GM23248 (cell line): ENCODE measurements at regions not wholly inside any gene's neighbourhood (a gene's known extent, or its start where the extent isn't known, plus 50 kb on each side); places are given as distances from the start of the nearest gene placed in this dataset.

Experiments
- DNase-seq: peaks from one replicate; pipeline ENCODE4 v3.0.0-alpha.2; 2015
- H2AFZ ChIP-seq: fragments of 200-600 bp; sonication (generic); 2 replicates; pipeline ENCODE4 v1.6.1; 2016; ENCODE audit warnings: antibody characterized with exemption
- H3F3A ChIP-seq: fragments of 200-600 bp; sonication (generic); 2 replicates; pipeline ENCODE4 v1.6.1; 2016; ENCODE audit warnings: mild to moderate bottlenecking, antibody characterized with exemption, mixed run types; ENCODE audit not compliant: insufficient read depth
- H3K27ac ChIP-seq: fragments of 200-600 bp; sonication (generic); 2 replicates; pipeline ENCODE4 v1.5.1; 2016; ENCODE audit warnings: mild to moderate bottlenecking
- H3K27me3 ChIP-seq: fragments of 200-600 bp; sonication (generic); replicated peaks from 2 replicates; pipeline ENCODE4 v1.6.1; 2016; ENCODE audit warnings: mild to moderate bottlenecking; ENCODE audit not compliant: insufficient read depth
- H3K36me3 ChIP-seq: fragments of 200-600 bp; sonication (generic); 2 replicates; pipeline ENCODE4 v1.6.1; 2016; ENCODE audit warnings: low read depth, mild to moderate bottlenecking
- H3K4me1 ChIP-seq: fragments of 200-600 bp; sonication (generic); 2 replicates; pipeline ENCODE4 v1.6.1; 2016; ENCODE audit warnings: mild to moderate bottlenecking; ENCODE audit not compliant: insufficient read depth
- H3K4me2 ChIP-seq: fragments of 200-600 bp; sonication (generic); one replicate; pipeline ENCODE4 v1.6.1; 2016; ENCODE audit warnings: mild to moderate bottlenecking; ENCODE audit not compliant: unreplicated experiment
- H3K4me3 ChIP-seq: fragments of 200-600 bp; sonication (generic); 2 replicates; pipeline ENCODE4 v1.5.1; 2016; ENCODE audit warnings: mild to moderate bottlenecking
- H3K79me2 ChIP-seq: fragments of 200-600 bp; sonication (generic); 2 replicates; pipeline ENCODE4 v1.6.1; 2016; ENCODE audit warnings: mild to moderate bottlenecking; ENCODE audit not compliant: insufficient read depth
- H3K9ac ChIP-seq: fragments of 200-600 bp; sonication (generic); 2 replicates; pipeline ENCODE4 v1.6.1; 2016; ENCODE audit warnings: mild to moderate bottlenecking
- H3K9me2 ChIP-seq: fragments of 200-600 bp; sonication (generic); 2 replicates; pipeline ENCODE4 v1.6.1; 2016; ENCODE audit warnings: mixed run types, mild to moderate bottlenecking, moderate library complexity; ENCODE audit not compliant: insufficient read depth
- H3K9me3 ChIP-seq: fragments of 200-600 bp; sonication (generic); one replicate; pipeline ENCODE4 v1.6.1; 2017; ENCODE audit warnings: low read depth
- H4K20me1 ChIP-seq: fragments of 200-600 bp; sonication (generic); 2 replicates; pipeline ENCODE4 v1.6.0; 2016; ENCODE audit not compliant: insufficient read depth
- EZH2 ChIP-seq: fragments of 200-600 bp; sonication (generic); IDR thresholded peaks from 2 replicates; pipeline ENCODE4 v1.6.1; 2018; ENCODE audit warnings: antibody characterized with exemption, mild to moderate bottlenecking; ENCODE audit not compliant: insufficient read depth, poor library complexity, severe bottlenecking
- EZH2phosphoT487 ChIP-seq: fragments of 200-600 bp; sonication (generic); IDR thresholded peaks from 2 replicates; pipeline ENCODE4 v1.6.1; 2018; ENCODE audit warnings: antibody characterized with exemption, moderate library complexity, mild to moderate bottlenecking, low read depth; ENCODE audit not compliant: insufficient read depth
- WGBS, 2 experiments: methylation state at CpG; one replicate each; pipeline ENCODE4 v1.1.6; 2015 to 2017; ENCODE audit warnings: low lambda C conversion rate in 2 of 2, low coverage in 1 of 2; ENCODE audit errors: missing lambda C conversion rate in 2 of 2; 5-methylcytosine and 5-hydroxymethylcytosine counted together
- in situ Hi-C: fragments of 300-500 bp; cut with MboI; formaldehyde crosslinking; loops from 2 replicates; pipeline ENCODE4 v1.15.0; 2020

DNA sequence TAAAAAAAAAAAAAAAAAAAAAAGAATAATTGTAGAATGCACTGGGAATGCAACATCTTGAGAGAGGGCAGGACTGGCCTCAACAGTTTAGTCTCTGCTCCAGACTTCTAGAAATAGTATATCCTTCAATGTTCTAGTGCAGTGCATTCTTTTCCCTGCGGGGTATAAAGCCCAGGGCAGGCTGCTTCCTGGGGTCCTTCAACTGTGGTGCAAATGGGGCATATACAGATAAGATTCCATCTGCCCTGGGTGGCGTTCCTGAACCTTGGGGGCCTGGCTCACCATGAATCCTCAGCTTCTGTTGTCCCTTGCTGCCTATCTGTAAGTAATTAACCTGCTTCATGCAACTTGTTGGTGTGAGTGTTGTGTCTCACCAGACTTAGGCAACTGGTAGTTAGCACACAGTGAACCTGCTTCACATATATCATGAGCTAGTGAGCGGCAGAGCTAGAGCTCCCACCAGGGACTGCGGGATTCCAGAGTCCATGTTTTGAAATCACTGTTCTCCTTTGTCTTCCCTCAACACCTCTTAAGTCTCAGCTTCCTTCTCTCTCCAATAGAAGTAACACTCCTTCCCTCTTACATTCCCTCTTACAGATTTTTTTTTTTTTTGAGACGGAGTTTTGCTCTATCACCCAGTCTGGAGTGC is 177.6 kb downstream of the SUDS3 start:
- TF ChIP-seq EZH2phosphoT487, result no peak
- no peak for TF ChIP-seq EZH2
- no peak overlapping the region for H3K4me2 ChIP-seq
- no peaks in the 10 kb centered on the region for H3K9me3 ChIP-seq
- no peak overlapping the region for H3K4me3 ChIP-seq
- H3F3A ChIP-seq, result no peaks in the 10 kb centered on the region
- DNase-seq, result no peak
- H4K20me1 ChIP-seq, result no peaks in the 10 kb centered on the region
- no peak overlapping the region for H3K27ac ChIP-seq
- H3K79me2 ChIP-seq, result no peaks in the 10 kb centered on the region
- WGBS, 2 experiments, result 14 to 18% methylated on average over 5 of the region's 5 CpGs
- H3K36me3 ChIP-seq, result no peaks in the 10 kb centered on the region
- in situ Hi-C loops, result no loop called here
- H3K9ac ChIP-seq, result no peak overlapping the region
- no peak overlapping the region for H2AFZ ChIP-seq
- H3K27me3 ChIP-seq, result no peaks in the 10 kb centered on the region
- no peaks in the 10 kb centered on the region for H3K9me2 ChIP-seq
- no peaks in the 10 kb centered on the region for H3K4me1 ChIP-seq

DNA sequence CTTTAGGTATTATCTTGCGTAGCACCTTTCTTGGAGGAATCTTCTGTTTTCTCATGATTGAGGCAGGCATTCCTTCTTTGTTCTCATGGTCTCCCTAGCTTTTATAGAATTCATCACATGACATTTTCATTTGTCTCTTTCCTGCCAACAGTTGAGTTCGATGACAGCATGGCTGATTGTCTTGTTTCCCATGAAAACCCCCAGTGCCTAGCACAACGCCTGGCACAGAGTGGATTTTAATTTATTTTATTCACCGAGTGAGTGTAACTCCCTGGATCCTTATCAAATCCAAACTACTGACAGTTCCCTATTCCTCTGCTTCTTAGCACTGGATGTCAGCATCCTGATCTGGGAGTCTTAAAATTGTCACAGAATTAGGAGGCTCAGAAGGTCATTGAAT is 182.6 kb downstream of the SUDS3 start:
- Histone ChIP-seq H3K27me3 (no peaks in the 10 kb centered on the region), H4K20me1 (no peaks in the 10 kb centered on the region), H3K9ac (no peak overlapping the region), H2AFZ (no peak overlapping the region), H3K9me2 (no peaks in the 10 kb centered on the region), H3K27ac (no peak overlapping the region), H3K9me3 (no peaks in the 10 kb centered on the region), H3K4me2 (no peak overlapping the region), H3K79me2 (no peaks in the 10 kb centered on the region), H3K36me3 (no peaks in the 10 kb centered on the region), H3F3A (no peaks in the 10 kb centered on the region), H3K4me3 (no peak overlapping the region), H3K4me1 (no peaks in the 10 kb centered on the region)
- in situ Hi-C loops, result no loop called here
- TF ChIP-seq EZH2phosphoT487 (no peak), EZH2 (no peak)
- no peak for DNase-seq
- 12 to 15% methylated on average over 4 of the region's 4 CpGs for WGBS, 2 experiments

DNA sequence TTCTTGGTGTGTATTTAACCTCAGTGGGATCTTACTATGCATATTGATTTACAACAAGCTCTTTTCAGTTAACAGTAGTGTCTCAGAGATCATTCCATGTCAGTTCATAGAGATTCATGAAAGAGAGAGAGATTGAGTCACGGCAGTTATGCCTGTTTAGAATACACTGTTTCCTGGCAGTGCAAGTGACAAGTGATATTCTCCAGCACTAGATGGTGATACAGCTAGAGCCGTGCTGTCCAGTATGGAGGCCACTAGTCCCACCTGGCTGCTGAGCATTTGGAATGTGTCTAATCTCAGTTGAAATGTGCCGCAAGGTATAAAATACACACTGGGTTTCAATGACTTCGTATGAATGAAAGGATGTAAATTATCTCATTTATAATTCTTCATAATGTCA is 184.4 kb downstream of the SUDS3 start:
- H3K27ac ChIP-seq, result no peak overlapping the region
- TF ChIP-seq EZH2, result no peak
- TF ChIP-seq EZH2phosphoT487, result no peak

DNA sequence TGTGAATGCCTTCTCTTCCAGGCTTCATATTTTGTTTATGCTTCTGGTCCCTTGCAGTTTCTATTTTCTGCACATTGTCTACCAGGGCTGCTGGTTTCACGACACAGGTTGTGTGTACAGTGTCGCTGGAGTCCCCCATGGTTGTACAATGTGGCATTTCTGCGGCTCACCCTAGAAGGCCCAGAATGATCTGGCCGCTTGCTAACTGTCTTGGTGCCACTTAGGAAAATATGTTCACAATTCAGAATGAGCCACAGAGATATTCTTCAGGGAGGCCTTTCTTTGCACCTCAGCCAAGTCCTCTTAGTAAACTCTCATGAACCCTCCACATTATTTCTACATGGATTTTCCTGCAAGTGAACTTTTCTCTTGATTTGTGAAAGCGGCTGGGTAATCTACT is 195.4 kb downstream of the SUDS3 start:
- Histone ChIP-seq H3K79me2 (no peaks in the 10 kb centered on the region), H3K9ac (no peak overlapping the region), H3K9me2 (no peaks in the 10 kb centered on the region), H4K20me1 (no peaks in the 10 kb centered on the region), H3K27ac (no peak overlapping the region), H3F3A (no peaks in the 10 kb centered on the region), H3K4me2 (no peak overlapping the region), H3K9me3 (no peaks in the 10 kb centered on the region), H3K36me3 (no peaks in the 10 kb centered on the region), H3K4me3 (no peak overlapping the region), H3K4me1 (no peaks in the 10 kb centered on the region), H3K27me3 (no peaks in the 10 kb centered on the region), H2AFZ (no peak overlapping the region)
- TF ChIP-seq EZH2, result no peak
- no peak for TF ChIP-seq EZH2phosphoT487
- in situ Hi-C loops, result no loop called here
- WGBS, 2 experiments, result 29 to 31% methylated on average over 5 of the region's 5 CpGs
- no peak for DNase-seq

More for the DNA sequence above, 184.4 kb downstream of the SUDS3 start:
- in situ Hi-C loops, result no loop called here
- no peak for DNase-seq
- no peaks in the 10 kb centered on the region for H3F3A ChIP-seq
- H3K9me3 ChIP-seq, result no peaks in the 10 kb centered on the region
- H3K36me3 ChIP-seq, result no peaks in the 10 kb centered on the region
- no peaks in the 10 kb centered on the region for H3K9me2 ChIP-seq
- H3K79me2 ChIP-seq, result no peaks in the 10 kb centered on the region
- H4K20me1 ChIP-seq, result no peaks in the 10 kb centered on the region
- no peak overlapping the region for H2AFZ ChIP-seq
- no peaks in the 10 kb centered on the region for H3K4me1 ChIP-seq
- H3K4me2 ChIP-seq, result no peak overlapping the region
- H3K9ac ChIP-seq, result no peak overlapping the region
- H3K27me3 ChIP-seq, result no peaks in the 10 kb centered on the region
- H3K4me3 ChIP-seq, result no peak overlapping the region
- WGBS, 2 experiments, result 24 to 31% methylated on average over 4 of the region's 4 CpGs

DNA sequence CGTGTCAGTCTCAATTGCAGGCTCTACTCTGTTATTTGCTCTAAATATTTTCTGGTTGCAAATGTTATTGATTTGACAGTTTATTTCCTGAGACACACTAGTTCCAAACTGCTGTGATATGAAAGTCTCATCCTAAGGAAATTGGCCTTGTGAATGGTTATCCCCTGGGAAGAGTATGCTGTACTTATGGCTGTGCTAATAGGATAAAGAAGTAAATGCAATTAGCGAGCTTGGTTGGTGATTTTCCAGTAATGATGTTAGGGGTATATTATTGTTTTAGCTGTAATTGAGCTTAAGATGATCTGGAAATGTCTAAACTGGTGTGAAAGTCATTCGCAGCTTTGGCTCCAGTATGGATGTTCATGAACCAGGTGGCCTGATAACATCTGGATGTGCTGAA is 197.9 kb downstream of the SUDS3 start:
- no peaks in the 10 kb centered on the region for H3K36me3 ChIP-seq
- H3K4me1 ChIP-seq, result no peaks in the 10 kb centered on the region
- no peaks in the 10 kb centered on the region for H3K27me3 ChIP-seq
- H3K27ac ChIP-seq, result no peak overlapping the region
- DNase-seq, result no peak
- no peak overlapping the region for H3K4me3 ChIP-seq
- H3K4me2 ChIP-seq, result no peak overlapping the region
- H3F3A ChIP-seq, result no peaks in the 10 kb centered on the region
- in situ Hi-C loops, result no loop called here
- no peaks in the 10 kb centered on the region for H3K79me2 ChIP-seq
- H2AFZ ChIP-seq, result no peak overlapping the region
- H4K20me1 ChIP-seq, result no peaks in the 10 kb centered on the region
- TF ChIP-seq EZH2phosphoT487 (no peak), EZH2 (no peak)
- no peaks in the 10 kb centered on the region for H3K9me3 ChIP-seq
- no peaks in the 10 kb centered on the region for H3K9me2 ChIP-seq
- whole genome bisulfite sequencing, 2 experiments, result 24 to 26% methylated on average over 3 of the region's 3 CpGs
- H3K9ac ChIP-seq, result no peak overlapping the region
